22Rv1 (cell line): ENCODE measurements at regions not wholly inside any gene's neighbourhood (a gene's known extent, or its start where the extent isn't known, plus 50 kb on each side); places are given as distances from the start of the nearest gene placed in this dataset.

Source experiments
- H3K27ac ChIP-seq: fragments of 450-650 bp; 2 replicates; pipeline ENCODE4 v1.5.1; 2017
- ZFX ChIP-seq: fragments of 450-650 bp; IDR thresholded peaks from 2 replicates; pipeline ENCODE4 v1.6.1; 2017; ENCODE audit warnings: antibody characterized with exemption, borderline replicate concordance
- TF ChIP-seq, protein P1 (sequence below): fragments of 450-650 bp; IDR thresholded peaks from 2 replicates; pipeline ENCODE4 v1.5.1; 2017; ENCODE audit warnings: mild to moderate bottlenecking

GRCh38 chr7:81383846-81384245 is 386.0 kb downstream of the HGF start:
- H3K27ac ChIP-seq: no peak overlapping the region
- TF ChIP-seq, protein P1, sequence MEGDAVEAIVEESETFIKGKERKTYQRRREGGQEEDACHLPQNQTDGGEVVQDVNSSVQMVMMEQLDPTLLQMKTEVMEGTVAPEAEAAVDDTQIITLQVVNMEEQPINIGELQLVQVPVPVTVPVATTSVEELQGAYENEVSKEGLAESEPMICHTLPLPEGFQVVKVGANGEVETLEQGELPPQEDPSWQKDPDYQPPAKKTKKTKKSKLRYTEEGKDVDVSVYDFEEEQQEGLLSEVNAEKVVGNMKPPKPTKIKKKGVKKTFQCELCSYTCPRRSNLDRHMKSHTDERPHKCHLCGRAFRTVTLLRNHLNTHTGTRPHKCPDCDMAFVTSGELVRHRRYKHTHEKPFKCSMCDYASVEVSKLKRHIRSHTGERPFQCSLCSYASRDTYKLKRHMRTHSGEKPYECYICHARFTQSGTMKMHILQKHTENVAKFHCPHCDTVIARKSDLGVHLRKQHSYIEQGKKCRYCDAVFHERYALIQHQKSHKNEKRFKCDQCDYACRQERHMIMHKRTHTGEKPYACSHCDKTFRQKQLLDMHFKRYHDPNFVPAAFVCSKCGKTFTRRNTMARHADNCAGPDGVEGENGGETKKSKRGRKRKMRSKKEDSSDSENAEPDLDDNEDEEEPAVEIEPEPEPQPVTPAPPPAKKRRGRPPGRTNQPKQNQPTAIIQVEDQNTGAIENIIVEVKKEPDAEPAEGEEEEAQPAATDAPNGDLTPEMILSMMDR: no peak
- TF ChIP-seq ZFX: no peak

DNA sequence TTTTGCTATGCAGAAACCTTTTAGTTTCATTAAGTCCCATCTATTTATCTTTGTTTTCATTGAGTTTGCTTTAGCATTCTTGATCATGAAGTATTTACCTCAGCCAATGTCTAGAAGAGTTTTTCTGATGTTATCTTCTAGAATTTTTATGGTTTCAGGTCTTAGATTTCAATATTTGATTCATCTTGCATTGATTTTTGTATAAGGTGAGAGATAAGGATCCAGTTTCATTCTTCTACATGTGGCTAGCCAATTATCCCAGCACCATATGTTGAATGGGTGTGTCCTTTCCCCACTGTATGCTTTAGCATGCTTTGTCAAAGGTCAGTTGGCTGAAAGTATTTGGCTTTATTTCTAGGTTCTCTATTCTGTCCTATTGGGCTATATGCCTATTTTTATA is 395.2 kb downstream of the HGF start:
- H3K27ac ChIP-seq: peak overlapping the region; percentile 41

- no peak overlapping the region for H3K27ac ChIP-seq
- TF ChIP-seq, protein P1: no peak
- TF ChIP-seq ZFX: no peak
Observed at GRCh38 chr7:81370822-81371221, 399.0 kb downstream of the HGF start.

DNA sequence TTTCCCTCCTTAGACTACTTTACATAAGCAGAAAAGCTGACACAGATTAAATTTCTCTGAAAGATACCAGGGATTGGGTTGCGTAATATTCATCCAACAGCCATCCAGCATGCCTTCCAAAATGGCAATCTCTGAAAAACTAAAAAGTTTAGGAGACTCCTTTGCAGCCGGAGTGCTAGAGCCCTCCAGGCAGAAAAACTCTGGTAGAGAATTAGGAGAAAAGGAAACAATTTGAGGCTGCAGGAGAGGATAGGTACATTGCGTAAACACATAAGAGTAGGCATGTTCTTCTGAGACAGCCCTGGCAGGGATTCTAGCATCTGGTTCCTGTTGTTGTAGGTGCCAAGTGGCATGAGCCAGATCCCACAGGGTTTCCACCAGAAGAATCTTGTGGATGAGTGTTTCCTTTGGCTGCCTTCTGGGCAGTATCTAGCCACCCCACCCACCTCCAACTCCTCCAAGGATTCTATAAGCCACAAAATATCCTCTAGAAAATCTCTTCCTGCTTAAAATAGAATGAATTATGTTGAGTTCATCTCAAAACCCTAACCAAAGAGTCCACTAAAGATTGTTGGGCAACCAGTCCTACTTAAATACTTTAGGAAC is 402.4 kb downstream of the HGF start:
- TF ChIP-seq, protein P1: no peak
- TF ChIP-seq ZFX: no peak
- no peak overlapping the region for H3K27ac ChIP-seq

DNA sequence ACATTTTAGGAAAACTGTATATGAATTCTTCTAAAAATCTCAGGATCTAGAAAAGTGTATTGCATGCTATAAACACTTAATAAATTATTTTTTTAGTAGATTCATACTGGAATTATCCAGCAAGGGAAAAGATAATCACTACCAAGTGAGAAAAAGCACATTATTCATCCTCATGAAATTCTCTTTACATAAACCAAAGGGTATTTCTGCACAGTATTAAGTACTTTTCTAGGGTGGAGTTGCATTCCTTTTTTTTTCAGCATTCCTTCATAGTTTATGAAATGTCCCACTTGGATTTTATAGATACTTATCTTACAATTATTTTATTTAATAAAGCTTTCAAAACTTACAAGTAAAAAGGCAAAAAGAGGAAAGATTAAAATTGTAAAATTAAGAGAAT is 403.3 kb downstream of the HGF start:
- TF ChIP-seq ZFX: no peak
- TF ChIP-seq, protein P1: no peak
- H3K27ac ChIP-seq: no peak overlapping the region

GRCh38 chr7:81361769-81362312 is 408.0 kb downstream of the HGF start:
- TF ChIP-seq ZFX: no peak
- TF ChIP-seq, protein P1: no peak
- H3K27ac ChIP-seq: no peak overlapping the region

- TF ChIP-seq, protein P1: no peak
- TF ChIP-seq ZFX: no peak
- H3K27ac ChIP-seq: no peak overlapping the region
Observed at GRCh38 chr7:81355911-81356310, 413.9 kb downstream of the HGF start.

- TF ChIP-seq, protein P1: no peak
- TF ChIP-seq ZFX: no peak
- H3K27ac ChIP-seq: no peak overlapping the region
Observed at GRCh38 chr7:81349044-81349443, 420.8 kb downstream of the HGF start.
